ENCODE measurements at regions not wholly inside any gene's neighbourhood (a gene's known extent, or its start where the extent isn't known, plus 50 kb on each side); places are given as distances from the start of the nearest gene placed in this dataset.

GRCh38 chr22:49370627-49371301 lies 456.9 kb downstream of the BRD1 start:
- TF ChIP-seq POLR2A (IDR thresholded peaks at IDR 0.05): no peak
- no peak for TF ChIP-seq CTCF (IDR thresholded peaks at IDR 0.05)

All from heart left ventricle (tissue), 13 donors.